NT2/D1 (cell line): ENCODE measurements at regions not wholly inside any gene's neighbourhood (a gene's known extent, or its start where the extent isn't known, plus 50 kb on each side); places are given as distances from the start of the nearest gene placed in this dataset.

Source experiments
- SUZ12 ChIP-seq: IDR thresholded peaks from 2 replicates; pipeline ENCODE4 v1.6.1; 2011; ENCODE audit not compliant: insufficient read length, insufficient read depth; ENCODE audit errors: extremely low read depth
- ZNF274 ChIP-seq: IDR thresholded peaks from 2 replicates; pipeline ENCODE4 v1.6.1; 2011; ENCODE audit warnings: mild to moderate bottlenecking, low read depth, low read length

DNA sequence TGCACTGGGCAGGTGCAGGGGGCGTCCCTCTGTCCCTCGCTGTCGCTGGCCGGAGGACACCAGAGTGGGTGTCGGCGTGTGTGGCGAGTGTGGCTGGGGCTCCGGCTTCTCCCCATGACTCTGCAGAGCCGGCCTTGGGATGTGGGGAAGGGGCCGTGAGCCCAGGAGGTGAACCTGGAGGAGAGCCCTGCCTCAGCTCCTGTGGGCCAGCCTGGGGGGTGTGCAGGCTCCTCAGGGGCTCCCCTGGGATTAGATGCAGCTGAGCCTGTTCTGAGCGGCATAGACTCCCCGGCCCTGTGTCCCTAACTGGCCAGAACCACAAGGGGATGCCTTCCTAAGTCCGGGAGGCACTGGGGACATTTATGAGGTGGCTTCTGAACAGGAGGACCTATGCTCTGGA, 73.2 kb upstream of the GATA5 start:
- no peak for TF ChIP-seq ZNF274
- TF ChIP-seq SUZ12 = no peak
